Neural cell (in vitro differentiated cells): ENCODE measurements at regions not wholly inside any gene's neighbourhood (a gene's known extent, or its start where the extent isn't known, plus 50 kb on each side); places are given as distances from the start of the nearest gene placed in this dataset.

Experiments used
- EP300 ChIP-seq: fragments of 450-650 bp; conservative IDR thresholded peaks from 2 replicates; pipeline ENCODE4 v1.6.1; 2014; ENCODE audit warnings: antibody characterized with exemption, mild to moderate bottlenecking, moderate library complexity; ENCODE audit not compliant: poor library complexity, severe bottlenecking
- EZH2 ChIP-seq: fragments of 200-600, 300-800 bp; shearing (Covaris generic), sonication (generic); IDR thresholded peaks from 2 replicates; pipeline ENCODE4 v1.6.1; 2014; ENCODE audit warnings: antibody characterized with exemption, low read length, borderline replicate concordance, mild to moderate bottlenecking; ENCODE audit not compliant: insufficient read depth, poor library complexity, severe bottlenecking
- MXI1 ChIP-seq: fragments of 450-650 bp; conservative IDR thresholded peaks from 2 replicates; pipeline ENCODE4 v1.6.1; 2014; ENCODE audit warnings: antibody characterized with exemption, mild to moderate bottlenecking; ENCODE audit not compliant: poor library complexity, severe bottlenecking
- POLR2AphosphoS5 ChIP-seq: IDR thresholded peaks from 2 replicates; pipeline ENCODE4 v1.6.1; 2012
- RAD21 ChIP-seq: fragments of 450-650 bp; conservative IDR thresholded peaks from 2 replicates; pipeline ENCODE4 v1.6.1; 2014; ENCODE audit warnings: antibody characterized with exemption, mild to moderate bottlenecking, moderate library complexity
- REST ChIP-seq: IDR thresholded peaks from 2 replicates; pipeline ENCODE4 v1.6.1; 2012; ENCODE audit warnings: borderline replicate concordance
- SMC3 ChIP-seq: fragments of 450-650 bp; conservative IDR thresholded peaks from 2 replicates; pipeline ENCODE4 v1.6.1; 2014; ENCODE audit warnings: antibody characterized with exemption, mild to moderate bottlenecking, moderate library complexity; ENCODE audit not compliant: poor library complexity
- TAF1 ChIP-seq: IDR thresholded peaks from 2 replicates; pipeline ENCODE4 v1.6.1; 2012; ENCODE audit warnings: low read depth
- TF ChIP-seq, protein P1 (sequence below): fragments of 450-650 bp; IDR thresholded peaks from 2 replicates; pipeline ENCODE4 v1.5.1; 2014; ENCODE audit warnings: antibody characterized with exemption, mild to moderate bottlenecking, moderate library complexity; ENCODE audit not compliant: poor library complexity, severe bottlenecking

GRCh38 chr2:155054712-155055111 lies 356.2 kb downstream of the KCNJ3 start:
- TF ChIP-seq POLR2AphosphoS5 = no peak
- no peak for TF ChIP-seq EP300
- TF ChIP-seq, protein P1, sequence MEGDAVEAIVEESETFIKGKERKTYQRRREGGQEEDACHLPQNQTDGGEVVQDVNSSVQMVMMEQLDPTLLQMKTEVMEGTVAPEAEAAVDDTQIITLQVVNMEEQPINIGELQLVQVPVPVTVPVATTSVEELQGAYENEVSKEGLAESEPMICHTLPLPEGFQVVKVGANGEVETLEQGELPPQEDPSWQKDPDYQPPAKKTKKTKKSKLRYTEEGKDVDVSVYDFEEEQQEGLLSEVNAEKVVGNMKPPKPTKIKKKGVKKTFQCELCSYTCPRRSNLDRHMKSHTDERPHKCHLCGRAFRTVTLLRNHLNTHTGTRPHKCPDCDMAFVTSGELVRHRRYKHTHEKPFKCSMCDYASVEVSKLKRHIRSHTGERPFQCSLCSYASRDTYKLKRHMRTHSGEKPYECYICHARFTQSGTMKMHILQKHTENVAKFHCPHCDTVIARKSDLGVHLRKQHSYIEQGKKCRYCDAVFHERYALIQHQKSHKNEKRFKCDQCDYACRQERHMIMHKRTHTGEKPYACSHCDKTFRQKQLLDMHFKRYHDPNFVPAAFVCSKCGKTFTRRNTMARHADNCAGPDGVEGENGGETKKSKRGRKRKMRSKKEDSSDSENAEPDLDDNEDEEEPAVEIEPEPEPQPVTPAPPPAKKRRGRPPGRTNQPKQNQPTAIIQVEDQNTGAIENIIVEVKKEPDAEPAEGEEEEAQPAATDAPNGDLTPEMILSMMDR = no peak
- no peak for TF ChIP-seq SMC3
- TF ChIP-seq TAF1 = no peak
- no peak for TF ChIP-seq EZH2
- TF ChIP-seq MXI1 = no peak
- TF ChIP-seq RAD21 = no peak
- no peak for TF ChIP-seq REST
